Loucy (cell line): ENCODE measurements at regions not wholly inside any gene's neighbourhood (a gene's known extent, or its start where the extent isn't known, plus 50 kb on each side); places are given as distances from the start of the nearest gene placed in this dataset.

Experiments used
- H2AFZ ChIP-seq: fragments of 200-600 bp; sonication (generic); 2 replicates; pipeline ENCODE4 v1.6.0; 2016; ENCODE audit warnings: antibody characterized with exemption, mild to moderate bottlenecking, low read length, moderate library complexity
- H3F3A ChIP-seq: fragments of 200-600 bp; 2 replicates; pipeline ENCODE4 v1.6.0; 2016; ENCODE audit warnings: antibody characterized with exemption, low read depth, mild to moderate bottlenecking
- H3K27me3 ChIP-seq: fragments of 200-600 bp; sonication (generic); 2 replicates; pipeline ENCODE4 v1.6.1; 2014; ENCODE audit warnings: low read length, mild to moderate bottlenecking; ENCODE audit not compliant: insufficient read depth, poor library complexity, severe bottlenecking
- H3K36me3 ChIP-seq: fragments of 200-600 bp; sonication (generic); 2 replicates; pipeline ENCODE4 v1.6.1; 2016; ENCODE audit warnings: low read length; ENCODE audit not compliant: insufficient read depth
- H3K4me1 ChIP-seq: fragments of 200-600 bp; sonication (generic); 2 replicates; pipeline ENCODE4 v1.5.1; 2014; ENCODE audit warnings: low read length, mild to moderate bottlenecking; ENCODE audit not compliant: insufficient read depth, poor library complexity, severe bottlenecking
- H3K4me2 ChIP-seq: fragments of 200-600 bp; sonication (generic); 2 replicates; pipeline ENCODE4 v1.6.0; 2014; ENCODE audit warnings: antibody characterized with exemption, low read length, low read depth, mild to moderate bottlenecking; ENCODE audit not compliant: poor library complexity, severe bottlenecking
- H3K4me3 ChIP-seq: fragments of 200-600 bp; sonication (generic); 2 replicates; pipeline ENCODE4 v1.5.1; 2014; ENCODE audit warnings: low read length, mild to moderate bottlenecking, mixed read lengths; ENCODE audit not compliant: poor library complexity, severe bottlenecking
- H3K79me2 ChIP-seq: fragments of 200-600 bp; sonication (generic); 2 replicates; pipeline ENCODE4 v1.6.1; 2014; ENCODE audit warnings: low read length; ENCODE audit not compliant: insufficient read depth
- H3K9ac ChIP-seq: fragments of 200-600 bp; sonication (generic); 2 replicates; pipeline ENCODE4 v1.6.0; 2014; ENCODE audit warnings: mild to moderate bottlenecking, low read depth, low read length, moderate library complexity; ENCODE audit not compliant: poor library complexity, severe bottlenecking
- H3K9me2 ChIP-seq: fragments of 200-600 bp; sonication (generic); replicated peaks from 2 replicates; pipeline ENCODE4 v1.6.1; 2016; ENCODE audit warnings: low read depth, low read length, mixed read lengths
- H3K9me3 ChIP-seq: fragments of 200-600 bp; sonication (generic); 2 replicates; pipeline ENCODE4 v1.6.1; 2014; ENCODE audit warnings: mild to moderate bottlenecking, antibody characterized with exemption, low read length, low read depth; ENCODE audit not compliant: insufficient read depth
- H4K20me1 ChIP-seq: fragments of 200-600 bp; sonication (generic); 2 replicates; pipeline ENCODE4 v1.6.0; 2014; ENCODE audit warnings: antibody characterized with exemption, low read length, mild to moderate bottlenecking; ENCODE audit not compliant: insufficient read depth, poor library complexity, severe bottlenecking
- CTCF ChIP-seq: fragments of 200-600 bp; sonication (generic); conservative IDR thresholded peaks from 2 replicates; pipeline ENCODE4 v1.5.1; 2014; ENCODE audit warnings: mild to moderate bottlenecking, antibody characterized with exemption, low read length
- EZH2phosphoT487 ChIP-seq: fragments of 200-600 bp; IDR thresholded peaks from 2 replicates; pipeline ENCODE4 v1.6.1; 2018; ENCODE audit warnings: antibody characterized with exemption, mild to moderate bottlenecking, moderate library complexity, borderline replicate concordance

- H4K20me1 ChIP-seq = no peaks in the 10 kb centered on the region
- no peaks in the 10 kb centered on the region for H3F3A ChIP-seq
- no peak overlapping the region for H3K4me3 ChIP-seq
- H3K4me2 ChIP-seq = no peak overlapping the region
- TF ChIP-seq CTCF (no peak), EZH2phosphoT487 (no peak)
- H3K36me3 ChIP-seq = no peaks in the 10 kb centered on the region
- H3K4me1 ChIP-seq = no peaks in the 10 kb centered on the region
- H3K9me3 ChIP-seq = no peaks in the 10 kb centered on the region
- H3K9me2 ChIP-seq = no peaks in the 10 kb centered on the region
- H3K9ac ChIP-seq = no peak overlapping the region
- H3K27me3 ChIP-seq = no peaks in the 10 kb centered on the region
- H2AFZ ChIP-seq = no peak overlapping the region
- no peaks in the 10 kb centered on the region for H3K79me2 ChIP-seq
Measured at GRCh38 chr13:89165685-89166084, 1494.5 kb downstream of the SLITRK5 start.

GRCh38 chr13:89169951-89170350 is 1498.8 kb downstream of the SLITRK5 start:
- H3K27me3 ChIP-seq = no peaks in the 10 kb centered on the region
- no peaks in the 10 kb centered on the region for H3K9me2 ChIP-seq
- no peaks in the 10 kb centered on the region for H3K4me1 ChIP-seq
- no peak overlapping the region for H3K9ac ChIP-seq
- H3K36me3 ChIP-seq = no peaks in the 10 kb centered on the region
- no peak overlapping the region for H2AFZ ChIP-seq
- H3K79me2 ChIP-seq = no peaks in the 10 kb centered on the region
- no peaks in the 10 kb centered on the region for H4K20me1 ChIP-seq
- no peak overlapping the region for H3K4me3 ChIP-seq
- no peaks in the 10 kb centered on the region for H3F3A ChIP-seq
- TF ChIP-seq CTCF (no peak), EZH2phosphoT487 (no peak)
- H3K9me3 ChIP-seq = no peaks in the 10 kb centered on the region
- H3K4me2 ChIP-seq = no peak overlapping the region

- no peak for TF ChIP-seq CTCF
- no peak for TF ChIP-seq EZH2phosphoT487
- Histone ChIP-seq H4K20me1 (no peaks in the 10 kb centered on the region), H3K9me3 (no peaks in the 10 kb centered on the region; the same call in 1 of the 2 replicates), H3K9ac (no peak overlapping the region), H3K27me3 (no peaks in the 10 kb centered on the region), H2AFZ (no peak overlapping the region), H3K9me2 (no peaks in the 10 kb centered on the region), H3K4me2 (no peak overlapping the region), H3K4me3 (no peak overlapping the region), H3F3A (no peaks in the 10 kb centered on the region), H3K79me2 (no peaks in the 10 kb centered on the region), H3K36me3 (no peaks in the 10 kb centered on the region), H3K4me1 (no peaks in the 10 kb centered on the region)
Measured at GRCh38 chr13:89181041-89181440, 1509.9 kb downstream of the SLITRK5 start.
